Transverse colon (tissue), 4 donors: ENCODE measurements at regions not wholly inside any gene's neighbourhood (a gene's known extent, or its start where the extent isn't known, plus 50 kb on each side); places are given as distances from the start of the nearest gene placed in this dataset.

ENCODE experiments used
- CTCF ChIP-seq, 5 experiments: fragments of 200-600 bp in 3 of 5; fragments of 450-650 bp in 2 of 5; sonication (generic) in 3 of 5; IDR thresholded peaks; 1 replicate in 2 of 5; 2 replicates in 3 of 5; pipeline ENCODE4 v1.5.1; 2016 to 2017; ENCODE audit warnings: antibody characterized with exemption in 5 of 5, inconsistent platforms in 3 of 5, mild to moderate bottlenecking in 2 of 5, moderate library complexity in 1 of 5
- EP300 ChIP-seq: sonication (generic); formaldehyde crosslinking; IDR thresholded peaks from one replicate; pipeline ENCODE4 v1.6.1; 2017; ENCODE audit warnings: antibody characterized with exemption, low read depth
- POLR2A ChIP-seq: fragments of 450-650 bp; IDR thresholded peaks from one replicate; pipeline ENCODE4 v1.6.1; 2016; ENCODE audit warnings: antibody characterized with exemption, mild to moderate bottlenecking, moderate library complexity
- POLR2AphosphoS5 ChIP-seq, 3 donors: sonication (generic); formaldehyde crosslinking; IDR thresholded peaks; one replicate each; pipeline ENCODE4 v1.6.1; 2016; ENCODE audit warnings: antibody characterized with exemption in 3 of 3

- TF ChIP-seq POLR2A (no peak), CTCF (IDR thresholded peaks at IDR 0.05) (no peak), EP300 (no peak), POLR2AphosphoS5 (IDR thresholded peaks at IDR 0.05) (no peak)
Observed at GRCh38 chr18:30175061-30175574, 867.4 kb downstream of the DSC3 start.
